OCI-LY3 (cell line): ENCODE measurements at regions not wholly inside any gene's neighbourhood (a gene's known extent, or its start where the extent isn't known, plus 50 kb on each side); places are given as distances from the start of the nearest gene placed in this dataset.

Experiments used
- CTCF ChIP-seq: fragments of 200-600, 300-600 bp; sonication (generic); IDR thresholded peaks from 2 replicates; pipeline ENCODE4 v1.5.1; 2014; ENCODE audit warnings: antibody characterized with exemption, low read length, low read depth
- EZH2phosphoT487 ChIP-seq: fragments of 200-600 bp; shearing (Covaris generic); IDR thresholded peaks from 2 replicates; pipeline ENCODE4 v1.6.1; 2018; ENCODE audit warnings: antibody characterized with exemption, mixed run types, low read depth

- TF ChIP-seq CTCF (no peak), EZH2phosphoT487 (no peak)
Observed at GRCh38 chr4:45946699-45947098, 177.2 kb downstream of the GABRG1 start.
